ENCODE measurements at regions not wholly inside any gene's neighbourhood (a gene's known extent, or its start where the extent isn't known, plus 50 kb on each side); places are given as distances from the start of the nearest gene placed in this dataset.

GRCh38 chr6:126720304-126720703, 380.4 kb downstream of the CENPW start:
- TF ChIP-seq CTCF (conservative IDR thresholded peaks at IDR 0.05 in 1 of 2, IDR thresholded peaks at IDR 0.05 in 1 of 2; ENCODE audit: extremely low read depth in 1 of 2, insufficient read depth in 1 of 2, low read depth in 1 of 2, low read length in 2 of 2) = no peak
- TF ChIP-seq EZH2 (IDR thresholded peaks at IDR 0.05; ENCODE audit: borderline replicate concordance, low read length) = no peak

Data from mammary epithelial cell (primary cell).